Dedifferentiated amniotic fluid mesenchymal stem cell (primary cell): ENCODE measurements at regions not wholly inside any gene's neighbourhood (a gene's known extent, or its start where the extent isn't known, plus 50 kb on each side); places are given as distances from the start of the nearest gene placed in this dataset.

Experiments
- DNase-seq: peaks from one replicate; pipeline ENCODE4 v3.0.0-alpha.2; 2016; ENCODE audit errors: extremely low spot score

DNA sequence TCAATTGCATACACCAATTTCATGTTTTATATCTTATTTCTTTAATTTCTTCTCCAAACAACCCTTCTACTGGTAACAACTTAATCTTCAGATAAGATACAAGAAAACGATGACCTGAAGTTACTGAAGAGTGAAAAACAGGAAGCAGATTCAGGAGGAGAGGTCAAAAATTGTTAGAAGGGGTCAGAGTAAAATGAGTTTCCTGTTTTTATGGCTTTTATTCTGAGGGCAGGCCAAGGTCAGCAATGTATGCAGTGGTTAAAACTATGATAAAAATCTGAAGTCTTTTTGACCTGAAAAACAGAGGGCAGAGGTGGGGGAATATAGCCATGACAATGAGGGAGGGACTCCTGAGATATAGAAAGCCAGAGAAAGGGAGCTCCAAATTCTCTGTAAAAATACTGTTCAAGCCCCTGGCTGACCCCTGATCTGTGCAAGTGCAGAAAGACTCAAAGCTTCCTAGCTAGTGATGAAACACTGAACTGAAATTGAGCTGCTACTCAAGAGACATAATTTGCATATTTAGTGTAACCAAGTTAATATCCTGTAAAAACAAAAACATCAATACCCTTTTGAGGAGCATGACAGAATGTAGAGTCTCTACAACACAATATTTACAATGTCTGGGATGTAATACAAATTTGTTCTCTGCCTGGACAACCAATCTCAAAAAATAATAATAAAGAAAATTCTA is 514.3 kb upstream of the SEL1L start:
- DNase-seq: no peak

DNA sequence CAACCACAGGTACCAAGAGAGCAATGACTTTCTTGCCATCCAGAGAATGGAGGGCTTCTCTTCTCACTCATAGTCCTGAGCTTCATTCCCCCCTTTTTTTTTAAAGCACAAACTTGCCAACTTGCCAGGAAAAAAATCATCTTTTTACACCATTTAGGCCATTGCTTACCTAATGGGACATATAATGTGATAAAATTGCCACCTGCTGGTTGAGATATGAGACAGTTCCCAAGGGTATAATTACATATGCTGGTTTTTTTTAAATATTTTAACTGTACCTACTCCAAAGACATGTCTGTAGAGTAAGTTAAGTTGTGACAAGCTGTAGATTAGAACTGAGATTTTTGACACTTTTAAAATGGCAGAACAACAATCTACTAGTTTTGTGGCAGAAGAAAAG is 519.1 kb upstream of the SEL1L start:
- no peak for DNase-seq

DNA sequence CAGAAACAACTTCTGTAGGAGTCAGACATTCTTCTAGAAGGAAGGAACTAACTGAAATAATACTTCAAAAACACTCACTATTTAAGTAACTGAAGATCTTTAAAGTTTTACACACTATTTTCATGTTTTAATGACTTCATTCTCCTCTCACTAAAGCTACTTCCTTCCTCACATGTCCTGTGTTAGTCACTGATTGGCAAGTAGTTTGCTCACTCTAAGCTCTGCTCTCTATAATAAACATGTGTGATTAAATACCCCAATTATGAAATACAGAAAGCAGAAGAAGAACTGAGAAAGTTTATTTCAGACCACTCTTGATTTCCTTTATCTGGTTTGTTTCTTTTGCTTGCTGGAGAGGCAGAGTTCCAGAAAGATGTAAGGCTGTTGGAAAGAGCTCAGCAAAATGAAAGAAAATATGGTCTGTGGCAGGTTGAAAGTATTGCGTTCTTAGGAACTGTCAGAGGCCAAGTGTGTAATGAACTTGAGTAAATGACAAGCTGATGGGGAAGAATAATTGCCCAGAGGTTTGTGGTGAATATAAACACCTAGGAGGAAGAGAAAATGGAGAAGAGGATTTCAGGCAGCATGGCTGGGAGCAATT is 522.0 kb upstream of the SEL1L start:
- no peak for DNase-seq

DNA sequence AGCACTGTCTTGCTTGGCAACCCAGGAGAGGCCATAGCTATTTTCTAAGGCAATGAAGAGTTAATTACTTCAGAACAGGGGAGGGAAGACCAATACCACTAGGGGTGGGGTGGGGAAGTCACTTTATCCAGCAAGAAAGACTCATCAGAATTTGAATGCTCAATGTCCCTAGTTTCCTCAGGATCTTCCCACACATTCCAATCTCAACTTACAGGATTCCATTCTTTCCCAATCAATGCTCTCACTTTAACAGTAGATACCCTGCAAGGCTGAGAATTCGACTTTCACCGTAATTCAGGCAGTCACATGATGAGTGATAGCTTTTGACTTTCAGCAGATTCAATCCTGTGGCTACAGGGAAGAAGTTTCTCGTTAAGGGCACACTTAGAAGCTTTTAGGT is 526.6 kb upstream of the SEL1L start:
- DNase-seq: no peak

DNA sequence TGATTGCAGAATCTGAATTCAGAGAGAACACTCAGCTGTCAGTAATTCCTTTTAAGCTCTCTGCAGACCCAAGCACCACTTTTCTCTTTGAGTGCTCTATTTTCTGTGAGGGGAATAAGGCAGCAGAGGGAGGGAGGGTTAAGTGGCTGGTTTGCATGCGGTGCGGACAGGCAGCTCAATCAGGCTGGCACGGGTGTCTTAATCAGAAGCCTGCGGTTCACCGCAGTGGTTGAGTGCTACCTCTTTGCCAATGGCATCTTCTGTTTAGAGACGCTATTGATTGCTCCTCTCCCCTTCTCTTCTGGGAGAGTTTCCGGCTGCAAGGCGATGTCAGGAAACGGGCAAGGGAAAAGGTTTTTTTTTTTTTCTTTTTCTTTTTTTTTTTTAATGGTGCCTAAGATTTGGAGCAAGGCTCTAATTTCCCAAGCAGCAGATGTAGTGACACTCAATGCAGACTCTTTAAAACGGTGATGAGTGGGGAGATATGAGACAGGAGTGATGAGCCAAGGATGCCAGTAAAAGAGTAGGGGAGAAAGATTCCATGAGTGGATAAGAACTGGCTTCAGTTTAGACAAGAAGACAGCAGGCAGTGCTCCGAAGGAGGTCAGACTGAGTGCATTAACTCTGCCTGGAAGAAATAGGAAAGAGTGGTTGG is 533.7 kb upstream of the SEL1L start:
- DNase-seq: no peak

DNA sequence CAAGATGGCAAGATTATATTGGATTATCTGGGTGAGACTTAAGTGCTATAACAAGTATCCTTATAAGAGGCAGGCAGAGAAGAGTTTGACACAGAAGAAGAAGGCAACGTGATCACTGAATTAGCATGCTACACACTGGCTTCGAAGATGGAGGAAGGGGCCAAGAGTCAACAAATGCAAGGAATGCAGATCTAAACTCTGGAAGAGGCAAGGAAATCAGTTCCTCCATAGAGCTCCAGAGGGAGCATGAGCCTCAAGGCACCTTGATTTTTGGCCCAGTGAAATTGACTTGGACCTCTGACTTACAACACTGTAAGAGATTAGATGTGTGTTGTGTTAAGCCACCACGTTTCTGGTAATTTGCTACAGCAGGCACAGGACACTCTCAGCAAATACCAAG is 536.4 kb upstream of the SEL1L start:
- DNase-seq: no peak

DNA sequence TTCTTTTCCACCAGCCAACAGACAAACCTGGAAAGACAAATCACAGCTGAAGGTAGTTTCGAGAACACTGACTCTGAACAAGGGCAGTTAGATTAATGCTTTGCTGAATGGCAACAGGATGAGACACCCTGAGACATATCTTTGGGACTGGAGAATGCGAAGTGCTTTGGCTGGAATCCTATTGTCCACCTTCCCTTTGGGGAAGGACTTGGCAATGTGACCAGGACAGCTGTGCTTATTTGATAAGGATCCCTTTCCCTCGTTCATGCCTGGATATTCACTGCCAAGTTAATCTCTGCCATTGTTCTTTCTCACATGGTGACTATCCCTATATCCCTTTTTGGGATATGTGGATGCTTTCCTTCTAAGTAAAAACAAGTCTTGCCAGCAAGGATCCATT is 537.1 kb upstream of the SEL1L start:
- no peak for DNase-seq

DNA sequence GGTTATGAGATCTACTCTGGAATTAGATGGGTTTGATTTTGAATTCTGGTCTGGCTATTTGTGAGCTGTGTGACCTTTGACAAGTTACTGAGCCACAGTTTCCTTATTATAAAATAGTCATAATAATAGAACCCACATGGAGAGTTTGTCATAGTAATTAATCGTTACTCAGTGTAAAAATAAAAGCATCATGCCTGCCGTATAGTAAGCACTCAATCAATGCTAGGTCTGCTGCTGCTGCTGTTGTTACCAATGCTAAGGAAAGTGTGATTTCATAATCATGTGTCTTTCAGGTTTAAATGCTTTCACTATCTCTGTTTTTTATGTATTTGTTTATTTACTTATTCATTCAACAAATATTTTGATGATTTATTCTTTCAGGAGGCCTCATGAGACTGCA is 539.9 kb upstream of the SEL1L start:
- no peak for DNase-seq

DNA sequence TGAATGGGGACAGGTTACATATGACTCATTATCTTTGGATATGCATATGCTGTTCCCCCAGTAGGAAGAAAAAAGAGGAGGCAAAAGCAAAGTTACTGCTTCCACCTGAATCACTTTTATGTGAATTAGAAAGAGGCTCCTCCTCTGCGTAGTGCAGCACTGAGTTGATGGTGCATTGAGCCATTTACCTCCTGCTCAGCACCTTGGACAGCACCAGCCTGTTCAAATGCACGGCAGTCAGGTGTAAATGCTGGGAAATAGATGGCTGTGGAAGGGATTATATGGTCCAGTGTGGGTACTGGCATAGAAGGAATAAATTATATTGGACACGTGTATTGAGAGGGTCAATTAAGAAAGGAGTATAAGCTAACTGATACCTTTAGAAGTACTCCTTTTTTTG is 541.9 kb upstream of the SEL1L start:
- no peak for DNase-seq

DNA sequence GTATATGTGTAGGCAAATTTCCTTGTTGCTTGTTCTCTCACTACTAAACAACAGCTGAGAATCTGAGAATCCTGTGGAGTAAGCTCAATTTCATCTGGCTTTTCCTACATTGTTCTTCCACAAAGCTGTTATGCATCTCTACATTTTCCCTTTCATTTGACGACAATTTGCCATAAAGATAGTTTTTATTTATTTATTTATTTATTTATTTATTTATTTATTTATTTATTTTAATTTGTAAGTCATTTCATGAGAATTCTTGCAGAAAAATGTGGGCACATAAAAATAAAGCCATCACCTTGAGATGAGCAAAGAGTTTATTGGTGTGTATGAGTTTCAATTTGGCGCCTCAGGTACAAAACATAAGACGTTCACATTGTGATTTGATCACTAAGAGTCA is 545.9 kb upstream of the SEL1L start:
- no peak for DNase-seq

DNA sequence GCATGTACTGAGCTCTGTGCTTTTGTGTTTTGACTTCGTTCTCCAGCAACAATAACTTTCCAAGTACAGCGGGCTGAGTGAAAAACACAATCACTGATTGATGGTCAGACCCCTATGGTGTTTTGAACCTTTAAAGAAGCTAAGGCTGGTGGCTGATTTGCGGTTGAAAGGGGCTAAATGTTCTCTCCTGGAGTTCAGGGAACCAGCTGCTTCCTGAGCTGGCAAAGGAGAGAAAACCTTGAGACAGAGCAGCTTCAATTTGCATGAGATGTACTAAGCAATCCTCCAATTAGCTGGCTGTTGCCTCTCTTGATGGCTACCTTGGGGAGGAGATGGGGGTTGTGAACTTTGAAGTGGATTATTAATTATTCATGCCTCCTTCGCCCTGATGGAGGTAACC is 546.7 kb upstream of the SEL1L start:
- DNase-seq: no peak

DNA sequence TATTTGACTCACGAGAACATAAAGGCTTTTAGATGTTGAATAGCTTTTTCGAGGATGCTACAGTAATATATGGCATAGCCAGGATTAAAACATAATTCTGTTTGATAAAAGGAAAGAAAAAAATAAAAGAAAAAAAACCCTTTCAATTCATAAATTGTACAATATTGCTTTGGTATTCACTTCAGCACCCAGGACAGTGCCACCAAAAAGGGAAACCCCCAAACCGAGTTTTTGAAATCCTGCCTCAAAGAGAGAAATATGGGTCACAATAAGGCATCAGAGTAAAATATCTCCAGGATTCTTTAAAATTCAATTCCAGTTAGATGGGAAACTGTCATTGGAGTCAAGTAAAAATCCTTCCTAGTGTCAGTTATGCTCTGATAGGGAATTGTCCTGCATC is 551.2 kb upstream of the SEL1L start:
- DNase-seq: no peak

DNA sequence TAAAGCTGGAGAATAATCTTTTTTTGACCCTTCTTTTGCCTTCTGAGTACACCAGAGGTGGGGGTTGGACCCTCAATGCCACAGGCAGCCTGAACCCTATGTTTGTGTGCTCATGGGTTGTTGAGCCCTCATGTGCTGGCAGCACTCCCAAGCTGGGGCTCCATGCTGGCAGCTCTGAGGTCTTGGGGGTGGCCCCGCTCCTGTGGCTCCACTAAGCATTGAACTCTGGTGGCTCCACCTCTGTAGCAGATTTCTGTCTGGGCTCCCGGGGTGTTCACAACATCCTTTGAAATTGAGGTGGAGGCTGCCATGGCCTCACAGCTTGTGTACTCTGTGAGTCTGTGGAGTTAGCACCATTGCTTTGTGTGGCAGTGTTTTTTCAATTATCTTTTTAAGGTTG is 557.4 kb upstream of the SEL1L start:
- no peak for DNase-seq

DNA sequence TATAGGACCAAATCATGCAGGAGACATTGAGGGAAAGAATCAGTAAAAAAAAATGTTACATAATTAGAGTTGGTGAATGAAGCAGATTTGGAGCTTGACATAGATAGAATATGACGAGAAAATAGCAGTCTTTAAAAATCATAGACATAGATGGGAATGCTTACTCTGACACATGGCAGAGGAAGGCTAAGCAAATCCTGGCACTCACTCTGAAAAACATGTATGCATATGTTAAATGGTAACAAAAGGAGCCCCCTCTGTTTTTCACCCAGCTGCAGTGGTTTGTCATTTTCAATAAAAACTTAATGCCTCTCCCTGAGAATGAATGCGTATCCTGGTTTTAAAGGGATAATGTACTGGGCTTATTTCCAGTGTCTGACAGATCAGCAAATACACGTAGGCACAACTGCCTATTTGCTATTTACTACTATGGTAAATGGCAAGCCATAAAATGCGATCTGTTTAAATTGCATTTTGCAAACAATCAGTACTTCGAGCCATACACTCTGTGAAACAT is 561.2 kb upstream of the SEL1L start:
- no peak for DNase-seq

DNA sequence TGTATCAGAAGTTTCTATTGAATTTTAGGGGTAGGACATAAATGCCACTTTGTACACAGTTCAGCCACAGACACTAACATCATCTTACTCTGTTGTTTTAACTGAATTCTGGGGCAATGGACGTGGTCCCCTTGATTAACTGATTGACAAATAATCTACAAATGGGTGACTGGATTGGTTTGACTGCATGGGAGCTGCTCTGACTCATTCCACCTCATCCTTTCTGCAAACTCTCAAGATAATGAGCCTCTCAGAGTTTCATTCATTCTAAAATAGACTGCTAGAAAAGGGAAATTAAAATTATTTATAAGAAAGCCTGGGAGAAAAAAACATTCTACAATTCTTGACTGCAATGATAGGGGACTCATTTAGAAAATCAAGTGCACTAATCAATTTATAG is 570.4 kb upstream of the SEL1L start:
- DNase-seq: no peak

DNA sequence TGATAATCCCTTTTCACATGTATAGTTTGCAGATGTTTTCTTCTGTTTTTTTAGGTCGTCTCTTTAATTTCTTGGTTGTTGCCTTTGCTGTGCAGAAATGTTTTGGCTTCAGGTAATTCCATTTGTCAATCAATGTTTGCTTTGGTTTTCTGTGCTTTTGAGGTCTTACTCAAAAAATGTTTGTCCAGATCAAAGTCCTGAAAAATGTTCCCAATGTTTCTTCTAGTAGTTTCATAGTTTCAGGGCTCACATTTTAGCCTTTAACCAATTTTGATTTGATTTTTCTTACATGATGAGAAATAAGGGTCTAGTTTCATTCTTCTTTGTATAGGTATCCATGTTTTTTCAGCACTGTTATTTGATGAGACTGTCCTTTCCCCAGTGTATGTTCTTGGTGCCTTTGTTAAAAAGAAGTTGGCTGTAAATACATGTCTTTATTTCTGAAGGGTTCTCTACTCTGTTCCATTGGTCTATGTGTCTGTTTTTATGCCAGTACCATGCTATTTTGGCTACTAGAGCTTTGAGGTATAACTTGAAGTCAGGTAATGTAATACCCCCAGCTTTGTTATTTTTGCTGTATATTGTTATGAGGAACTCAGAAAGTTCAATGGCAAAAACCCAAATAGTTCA is 578.7 kb upstream of the SEL1L start:
- no peak for DNase-seq

DNA sequence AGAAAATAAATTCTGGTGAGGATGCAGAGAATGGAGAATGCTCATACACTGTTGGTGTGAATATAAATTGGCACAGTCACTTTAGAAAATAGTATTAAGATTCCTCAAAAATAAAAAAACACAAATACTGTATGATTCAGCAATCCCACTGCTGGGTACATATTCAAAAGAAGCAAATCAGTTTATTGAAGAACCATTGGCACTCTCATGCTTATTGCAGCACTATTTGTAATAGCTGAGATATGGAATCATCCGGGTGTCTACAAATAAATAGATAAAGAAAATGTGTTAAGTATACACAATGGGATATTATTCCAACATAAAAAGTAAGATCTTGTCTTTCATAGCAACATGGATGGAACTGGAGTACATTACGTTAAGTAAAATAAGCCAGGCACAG is 579.4 kb upstream of the SEL1L start:
- no peak for DNase-seq

DNA sequence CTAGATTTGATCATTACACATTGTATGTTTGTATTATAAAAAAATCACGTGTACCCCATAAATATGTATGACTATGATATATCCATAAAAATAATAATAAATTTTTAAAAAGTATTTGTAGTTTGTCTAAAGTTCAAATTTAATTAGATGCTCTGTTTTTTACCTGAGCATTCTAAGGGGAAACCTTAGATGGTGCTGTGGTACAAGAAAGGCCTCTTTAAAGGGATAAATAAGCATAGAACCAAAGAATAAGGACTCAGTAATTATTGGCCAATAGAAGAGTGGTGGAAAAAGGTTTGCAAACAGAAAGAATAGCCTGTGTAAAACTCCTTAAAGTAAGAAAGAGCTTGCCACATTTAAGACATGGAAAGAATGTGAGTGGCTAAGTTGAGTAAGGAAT is 580.1 kb upstream of the SEL1L start:
- no peak for DNase-seq

DNA sequence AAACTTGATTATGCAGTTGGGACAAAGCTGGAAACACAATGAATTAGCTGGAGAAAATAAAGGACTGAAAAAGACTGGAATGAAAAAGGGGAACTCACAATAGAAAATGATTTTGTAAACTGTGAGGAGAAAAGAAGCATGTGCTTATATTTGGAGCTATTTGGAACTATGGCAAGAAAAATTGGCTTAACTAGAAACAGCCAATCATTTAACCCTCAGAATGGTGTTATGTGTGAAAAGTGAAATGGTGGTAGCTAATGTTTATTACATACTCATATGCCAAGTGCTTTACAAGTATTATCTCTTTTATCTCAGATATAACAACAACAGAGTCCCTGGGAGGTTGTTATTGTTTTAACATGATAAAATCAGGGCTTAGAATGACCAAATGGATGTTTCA is 583.1 kb upstream of the SEL1L start:
- DNase-seq: no peak

DNA sequence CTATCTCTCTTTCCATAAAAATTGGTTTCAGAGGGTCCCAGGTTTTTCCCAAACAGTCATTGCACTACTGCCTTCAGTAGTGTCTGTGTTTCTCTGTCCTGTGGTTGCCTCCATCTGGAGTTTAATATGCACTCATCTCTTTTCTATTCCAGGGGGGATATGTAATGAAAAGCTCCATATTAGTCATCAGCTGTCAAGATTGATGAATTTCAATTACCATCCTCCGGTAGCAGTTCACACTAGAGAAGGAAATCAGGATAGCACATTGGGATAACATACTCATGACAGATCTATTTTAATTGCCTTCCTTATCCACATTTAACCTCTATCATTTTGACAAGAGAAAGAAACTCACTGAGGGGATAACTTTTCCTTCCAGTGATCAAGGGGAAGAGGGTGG is 589.0 kb upstream of the SEL1L start:
- DNase-seq: no peak

DNA sequence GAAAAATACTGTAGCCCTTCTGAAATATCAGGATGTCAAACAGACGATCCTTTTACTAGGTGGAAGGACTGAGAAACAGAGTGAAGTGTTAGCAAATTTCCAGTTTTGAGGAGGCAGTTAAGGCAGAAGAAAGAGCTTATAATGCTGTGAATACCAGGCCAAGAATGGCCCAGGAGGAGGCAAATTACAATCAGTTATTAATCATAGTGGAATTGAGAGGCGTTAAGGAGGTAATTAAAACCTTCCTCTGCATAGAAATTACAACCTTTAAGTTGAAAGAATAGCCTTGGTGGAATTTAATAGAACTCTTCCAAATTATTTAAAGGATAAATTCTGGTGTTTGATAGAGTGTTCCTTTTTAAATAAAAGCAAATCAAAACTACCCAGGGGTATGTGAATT is 590.9 kb upstream of the SEL1L start:
- DNase-seq: no peak

DNA sequence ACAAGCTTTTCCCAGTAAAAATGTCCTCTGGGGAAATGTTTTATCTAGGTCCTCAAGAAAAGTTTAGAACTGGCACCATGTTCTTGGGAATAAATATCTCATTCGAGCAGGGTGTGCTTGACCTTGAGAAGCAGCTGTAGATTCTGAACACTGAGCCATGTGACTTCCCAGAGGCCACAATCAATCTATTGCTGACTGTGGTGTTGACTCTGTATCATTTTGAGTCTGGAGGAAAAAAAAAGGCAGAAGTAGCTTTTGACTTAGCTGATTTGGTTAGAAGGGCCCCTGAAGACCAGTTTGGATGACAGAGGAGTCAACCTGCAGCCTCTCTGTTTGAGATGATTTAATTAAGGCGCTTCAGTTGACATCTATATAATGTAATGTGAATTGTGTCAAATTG is 592.4 kb upstream of the SEL1L start:
- DNase-seq: no peak

DNA sequence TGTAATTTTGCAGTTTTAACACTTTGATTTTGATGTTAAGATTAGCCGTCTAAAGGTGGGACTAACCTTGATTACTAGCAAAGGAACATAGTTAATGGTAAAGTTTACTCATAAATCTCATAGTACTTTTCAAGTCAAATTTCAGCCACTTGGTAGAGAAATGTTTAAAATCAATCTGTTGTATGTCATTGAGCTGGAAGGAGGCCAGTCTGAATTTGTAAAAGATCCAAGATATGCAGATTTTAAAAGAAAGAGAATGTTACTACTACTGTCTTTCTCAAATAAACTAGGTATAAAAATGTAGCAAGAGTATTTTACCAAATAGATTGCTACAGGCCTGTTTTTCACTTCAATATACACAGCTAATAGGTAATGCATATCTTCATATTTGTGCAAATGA is 600.8 kb upstream of the SEL1L start:
- DNase-seq: no peak
